ENCODE measurements at regions not wholly inside any gene's neighbourhood (a gene's known extent, or its start where the extent isn't known, plus 50 kb on each side); places are given as distances from the start of the nearest gene placed in this dataset.
"Not testable (repeated sequence)": the region's sequence is repeated elsewhere in the genome, so short reads cannot be mapped to it uniquely, and the experiment has no call there.

DNA sequence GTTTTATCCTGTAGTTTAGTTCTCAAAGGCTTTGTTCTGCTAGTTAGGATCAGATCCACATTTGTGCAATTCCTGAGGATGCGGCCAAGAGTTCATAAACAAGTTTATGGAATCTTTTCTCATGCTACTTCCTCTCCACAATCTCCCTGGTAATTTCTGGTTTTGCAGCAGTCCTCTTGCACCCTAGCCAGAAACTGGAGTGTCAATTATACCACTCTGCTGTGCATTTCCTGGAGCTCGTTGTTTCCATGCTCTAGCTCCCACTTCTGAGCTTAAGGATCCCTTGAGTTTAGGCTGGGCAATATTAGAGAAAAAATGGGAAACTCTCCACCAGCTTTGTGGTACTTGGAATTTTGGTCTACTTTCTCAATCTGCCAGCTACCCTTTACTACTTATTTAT lies 474.7 kb downstream of the DIRAS2 start:
- Histone ChIP-seq H2AFZ (ENCODE audit: low read length) (no peak overlapping the region), H3K4me1 (ENCODE audit: low read length) (no peaks in the 10 kb centered on the region), H3K79me2 (ENCODE audit: low read length) (no peaks in the 10 kb centered on the region)

DNA sequence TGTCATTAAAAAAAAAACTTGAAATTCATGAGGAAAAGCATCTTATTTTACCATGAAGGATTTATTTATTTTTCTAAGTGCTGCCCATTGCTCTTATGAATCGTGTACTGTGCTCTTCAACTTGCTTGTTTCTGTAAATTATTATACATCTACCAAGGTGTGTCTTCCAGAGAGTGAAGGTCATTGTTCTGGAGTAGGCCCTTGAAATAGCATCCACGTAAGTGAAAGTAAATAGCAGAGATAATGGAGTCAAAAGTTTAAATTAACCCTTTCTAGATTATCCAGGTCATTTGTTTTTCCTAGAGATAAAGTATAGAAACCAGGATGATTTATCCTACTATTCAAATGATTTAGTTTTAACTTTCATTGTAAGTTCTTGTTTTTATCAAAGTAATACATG lies 473.1 kb downstream of the DIRAS2 start:
- Histone ChIP-seq H3K4me1 (ENCODE audit: low read length) (no peaks in the 10 kb centered on the region), H3K27ac (ENCODE audit: low read length) (no peak overlapping the region), H3K4me2 (ENCODE audit: low read depth, low read length) (no peak overlapping the region), H3K36me3 (replicated peaks; ENCODE audit: insufficient read depth, low read length) (no peaks in the 10 kb centered on the region), H3F3A (ENCODE audit: insufficient read depth, low read length) (no peaks in the 10 kb centered on the region), H3K9me3 (replicated peaks; ENCODE audit: insufficient read depth, low read length) (no peaks in the 10 kb centered on the region), H3K9ac (ENCODE audit: low read length) (no peak overlapping the region), H3K4me3 (ENCODE audit: low read length) (no peak overlapping the region), H3K27me3 (replicated peaks; ENCODE audit: insufficient read depth, low read length) (no peaks in the 10 kb centered on the region), H3K9me2 (replicated peaks; ENCODE audit: insufficient read depth, low read length) (no peaks in the 10 kb centered on the region), H2AFZ (ENCODE audit: low read length) (no peak overlapping the region), H3K79me2 (ENCODE audit: low read length) (no peaks in the 10 kb centered on the region), H4K20me1 (ENCODE audit: insufficient read depth, low read length) (no peaks in the 10 kb centered on the region)
- TF ChIP-seq EZH2phosphoT487 (IDR thresholded peaks at IDR 0.05; ENCODE audit: low read length) (no peak), EZH2 (optimal IDR thresholded peaks at IDR 0.05; ENCODE audit: low read depth, low read length) (no peak)
- TF ChIP-seq, protein P1, sequence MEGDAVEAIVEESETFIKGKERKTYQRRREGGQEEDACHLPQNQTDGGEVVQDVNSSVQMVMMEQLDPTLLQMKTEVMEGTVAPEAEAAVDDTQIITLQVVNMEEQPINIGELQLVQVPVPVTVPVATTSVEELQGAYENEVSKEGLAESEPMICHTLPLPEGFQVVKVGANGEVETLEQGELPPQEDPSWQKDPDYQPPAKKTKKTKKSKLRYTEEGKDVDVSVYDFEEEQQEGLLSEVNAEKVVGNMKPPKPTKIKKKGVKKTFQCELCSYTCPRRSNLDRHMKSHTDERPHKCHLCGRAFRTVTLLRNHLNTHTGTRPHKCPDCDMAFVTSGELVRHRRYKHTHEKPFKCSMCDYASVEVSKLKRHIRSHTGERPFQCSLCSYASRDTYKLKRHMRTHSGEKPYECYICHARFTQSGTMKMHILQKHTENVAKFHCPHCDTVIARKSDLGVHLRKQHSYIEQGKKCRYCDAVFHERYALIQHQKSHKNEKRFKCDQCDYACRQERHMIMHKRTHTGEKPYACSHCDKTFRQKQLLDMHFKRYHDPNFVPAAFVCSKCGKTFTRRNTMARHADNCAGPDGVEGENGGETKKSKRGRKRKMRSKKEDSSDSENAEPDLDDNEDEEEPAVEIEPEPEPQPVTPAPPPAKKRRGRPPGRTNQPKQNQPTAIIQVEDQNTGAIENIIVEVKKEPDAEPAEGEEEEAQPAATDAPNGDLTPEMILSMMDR (IDR thresholded peaks at IDR 0.05; ENCODE audit: low read length) = no peak
- no peak for DNase-seq

More for the DNA sequence above, 474.7 kb downstream of the DIRAS2 start:
- H3K9ac ChIP-seq (ENCODE audit: low read length) = no peak overlapping the region
- no peaks in the 10 kb centered on the region for H3K36me3 ChIP-seq (replicated peaks; ENCODE audit: insufficient read depth, low read length)
- H3K27ac ChIP-seq (ENCODE audit: low read length) = no peak overlapping the region
- H3K9me2 ChIP-seq (replicated peaks; ENCODE audit: insufficient read depth, low read length) = no peaks in the 10 kb centered on the region
- H3K4me2 ChIP-seq (ENCODE audit: low read depth, low read length) = no peak overlapping the region
- no peaks in the 10 kb centered on the region for H3K27me3 ChIP-seq (replicated peaks; ENCODE audit: insufficient read depth, low read length)
- no peak overlapping the region for H3K4me3 ChIP-seq (ENCODE audit: low read length)
- H3K9me3 ChIP-seq (replicated peaks; ENCODE audit: insufficient read depth, low read length) = no peaks in the 10 kb centered on the region
- TF ChIP-seq EZH2 (optimal IDR thresholded peaks at IDR 0.05; ENCODE audit: low read depth, low read length) = no peak
- TF ChIP-seq, protein P1 (IDR thresholded peaks at IDR 0.05; ENCODE audit: low read length) = no peak
- no peak for TF ChIP-seq EZH2phosphoT487 (IDR thresholded peaks at IDR 0.05; ENCODE audit: low read length)
- no peaks in the 10 kb centered on the region for H3F3A ChIP-seq (ENCODE audit: insufficient read depth, low read length)
- no peaks in the 10 kb centered on the region for H4K20me1 ChIP-seq (ENCODE audit: insufficient read depth, low read length)
- no peak for DNase-seq

DNA sequence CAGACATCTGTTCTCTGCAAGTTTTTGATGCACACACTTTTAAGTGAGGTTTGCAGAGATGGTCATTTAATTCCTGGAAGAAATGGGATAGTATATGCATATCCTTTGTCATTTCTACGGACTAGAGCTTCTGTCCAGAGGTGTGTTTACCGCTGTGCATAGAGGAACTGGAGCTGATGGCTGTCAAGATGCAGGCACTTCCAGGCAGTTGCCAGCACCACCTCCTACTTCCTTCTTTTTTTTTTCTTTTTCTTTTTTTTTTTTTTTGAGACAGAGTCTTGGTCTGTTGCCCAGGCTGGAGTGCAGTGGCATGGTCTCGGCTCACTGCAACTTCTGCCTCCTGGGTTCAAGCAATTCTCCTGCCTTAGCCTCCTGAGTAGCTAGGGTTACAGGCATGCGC lies 468.7 kb downstream of the DIRAS2 start:
- not testable (repeated sequence) for DNase-seq; H3K36me3 ChIP-seq (replicated peaks; ENCODE audit: insufficient read depth, low read length); H3K4me2 ChIP-seq (ENCODE audit: low read depth, low read length); H4K20me1 ChIP-seq (ENCODE audit: insufficient read depth, low read length); H3K9me2 ChIP-seq (replicated peaks; ENCODE audit: insufficient read depth, low read length); H3K4me1 ChIP-seq (ENCODE audit: low read length); H3K9me3 ChIP-seq (replicated peaks; ENCODE audit: insufficient read depth, low read length); H3K27me3 ChIP-seq (replicated peaks; ENCODE audit: insufficient read depth, low read length); H3K27ac ChIP-seq (ENCODE audit: low read length); H3K79me2 ChIP-seq (ENCODE audit: low read length); H2AFZ ChIP-seq (ENCODE audit: low read length); H3K4me3 ChIP-seq (ENCODE audit: low read length); H3F3A ChIP-seq (ENCODE audit: insufficient read depth, low read length); H3K9ac ChIP-seq (ENCODE audit: low read length)

DNA sequence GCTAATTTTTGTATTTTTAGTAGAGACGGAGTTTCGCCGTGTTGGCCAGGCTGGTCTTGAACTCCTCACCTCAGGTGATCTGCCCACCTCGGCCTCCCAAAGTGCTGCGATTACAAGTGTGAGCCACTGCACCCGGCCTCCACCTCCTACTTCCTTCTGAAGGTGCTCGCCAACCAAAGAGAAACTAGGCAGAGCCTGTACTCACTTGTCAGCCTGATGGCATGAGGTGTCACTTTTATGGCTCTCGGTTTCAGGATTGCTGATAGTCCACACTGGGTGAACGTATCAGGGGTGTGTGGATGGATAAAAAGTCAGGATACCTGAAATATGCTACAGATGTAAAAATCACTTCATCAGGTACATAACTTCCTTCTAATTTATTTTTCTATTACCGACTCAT lies 468.3 kb downstream of the DIRAS2 start:
- H3K4me2 ChIP-seq (ENCODE audit: low read depth, low read length); H3K27ac ChIP-seq (ENCODE audit: low read length); H3K9me2 ChIP-seq (replicated peaks; ENCODE audit: insufficient read depth, low read length): not testable (repeated sequence)

More for the DNA sequence above, 468.3 kb downstream of the DIRAS2 start:
- not testable (repeated sequence) for H3K4me3 ChIP-seq (ENCODE audit: low read length); H3K4me1 ChIP-seq (ENCODE audit: low read length); H3K27me3 ChIP-seq (replicated peaks; ENCODE audit: insufficient read depth, low read length); H2AFZ ChIP-seq (ENCODE audit: low read length); H3K36me3 ChIP-seq (replicated peaks; ENCODE audit: insufficient read depth, low read length); H3K79me2 ChIP-seq (ENCODE audit: low read length); H3F3A ChIP-seq (ENCODE audit: insufficient read depth, low read length); H4K20me1 ChIP-seq (ENCODE audit: insufficient read depth, low read length); H3K9ac ChIP-seq (ENCODE audit: low read length); DNase-seq; H3K9me3 ChIP-seq (replicated peaks; ENCODE audit: insufficient read depth, low read length)
